Gastroesophageal sphincter (tissue), 4 donors: ENCODE measurements at regions not wholly inside any gene's neighbourhood (a gene's known extent, or its start where the extent isn't known, plus 50 kb on each side); places are given as distances from the start of the nearest gene placed in this dataset.
A peak's percentile ranks its signal among the peaks of the same experiment; 100 is the strongest.

Source experiments
- ATAC-seq: fragments of 150-250 bp; one replicate; pipeline ENCODE4 v1.9.1; 2016; ENCODE audit warnings: mild to moderate bottlenecking, moderate library complexity
- H3K27ac ChIP-seq, 4 donors: fragments of 200-600 bp; sonication (generic) in 3 of 4; 1 replicate in 3 of 4; 2 replicates in 1 of 4; pipeline ENCODE4 v1.5.1; 2016 to 2019
- H3K27me3 ChIP-seq: fragments of 200-600 bp; sonication (generic); one replicate; pipeline ENCODE4 v1.5.1; 2019
- H3K36me3 ChIP-seq, 2 donors: fragments of 200-600 bp; sonication (generic); one replicate each; pipeline ENCODE4 v1.5.1; 2019; ENCODE audit warnings: control low read depth in 1 of 2
- H3K4me1 ChIP-seq, 3 donors: fragments of 200-600 bp; sonication (generic); 1 replicate in 2 of 3; 2 replicates in 1 of 3; pipeline ENCODE4 v1.5.1; 2016 to 2019; ENCODE audit warnings: control low read depth in 2 of 3
- H3K4me3 ChIP-seq, 2 donors: fragments of 200-600 bp; sonication (generic); one replicate each; pipeline ENCODE4 v1.5.1; 2019; ENCODE audit warnings: mild to moderate bottlenecking in 1 of 2, moderate library complexity in 1 of 2
- H3K9me3 ChIP-seq, 3 donors: fragments of 200-600 bp; sonication (generic); one replicate each; pipeline ENCODE4 v1.5.1; 2017 to 2019; ENCODE audit warnings: control low read depth in 2 of 3
- EP300 ChIP-seq: sonication (generic); formaldehyde crosslinking; IDR thresholded peaks from one replicate; pipeline ENCODE4 v1.6.1; 2017; ENCODE audit warnings: antibody characterized with exemption, mild to moderate bottlenecking
- POLR2A ChIP-seq, 2 donors: fragments of 450-650 bp; IDR thresholded peaks; one replicate each; pipeline ENCODE4 v1.6.1; 2017; ENCODE audit warnings: antibody characterized with exemption in 2 of 2, mild to moderate bottlenecking in 2 of 2, moderate library complexity in 1 of 2
- POLR2AphosphoS5 ChIP-seq: sonication (generic); formaldehyde crosslinking; IDR thresholded peaks from one replicate; pipeline ENCODE4 v1.6.1; 2017; ENCODE audit warnings: antibody characterized with exemption
- WGBS, 2 donors: methylation state at CpG; one replicate each; pipeline ENCODE4 v1.1.5; 2018; ENCODE audit warnings: low coverage in 1 of 2; 5-methylcytosine and 5-hydroxymethylcytosine counted together
- TF ChIP-seq, protein P1 (sequence below), 4 experiments: fragments of 200-600 bp in 2 of 4; fragments of 450-650 bp in 2 of 4; sonication (generic) in 1 of 4; IDR thresholded peaks; one replicate each; pipeline ENCODE4 v1.5.1; 2017 to 2019; ENCODE audit warnings: antibody characterized with exemption in 4 of 4, mild to moderate bottlenecking in 2 of 4, moderate library complexity in 2 of 4

DNA sequence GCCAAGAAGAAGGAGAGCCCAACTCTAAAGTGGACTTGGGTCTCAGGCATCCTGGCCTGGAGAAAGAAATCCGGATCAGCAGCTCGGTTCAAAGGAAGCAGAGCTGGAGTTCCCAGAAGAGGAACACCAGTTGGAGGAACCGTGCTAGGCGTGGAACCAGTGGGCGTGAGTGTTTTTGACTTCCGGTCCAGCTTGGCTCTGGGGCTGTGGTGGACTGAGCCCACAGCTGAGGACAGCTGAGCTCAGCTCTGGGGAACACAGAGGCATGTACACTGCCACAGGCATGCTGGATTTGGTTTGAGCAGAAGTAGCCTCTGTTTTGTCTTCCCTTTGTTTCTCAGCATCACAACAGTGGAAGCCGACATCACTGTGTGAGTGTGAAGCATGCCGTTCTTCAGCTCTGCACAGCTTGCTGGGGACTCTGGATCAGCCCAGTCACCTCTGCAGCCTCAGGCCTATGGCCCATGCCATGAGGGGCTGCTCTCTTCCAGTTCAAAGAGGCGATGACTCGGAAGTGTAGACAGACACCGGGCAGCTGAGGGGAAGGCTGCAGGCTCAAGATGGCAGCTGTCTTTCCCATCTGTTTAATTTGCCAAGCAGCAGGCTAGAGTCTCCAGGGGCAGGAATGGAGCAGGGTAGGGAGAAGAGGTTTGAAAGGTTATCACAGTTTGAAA lies 185.8 kb upstream of the UBE3A start:
- WGBS, 2 donors, result 33 to 56% methylated on average over 4 of the region's 11 CpGs

DNA sequence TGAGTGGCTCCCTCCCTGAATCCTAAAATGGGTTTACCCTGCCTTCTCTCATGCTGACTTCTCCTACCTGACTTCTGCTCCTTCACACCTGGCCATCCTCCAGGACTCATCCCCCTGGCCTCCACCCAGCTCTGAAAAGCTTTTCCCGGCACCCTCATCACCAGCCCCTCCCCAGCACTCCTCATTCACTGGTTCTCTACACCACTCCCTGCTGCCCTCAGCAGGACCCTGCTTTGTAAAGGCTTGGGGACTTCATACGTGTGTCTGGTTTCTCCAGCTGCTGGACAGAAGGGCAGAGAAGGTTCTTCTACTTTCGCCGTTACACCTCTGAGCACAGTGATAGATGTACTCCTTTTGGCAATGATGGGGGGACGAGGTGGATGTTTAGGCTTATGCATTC lies 184.9 kb upstream of the UBE3A start:
- Histone ChIP-seq H3K27me3 (no peaks in the 10 kb centered on the region), H3K4me1 (no peaks in the 10 kb centered on the region), H3K4me3 (no peak overlapping the region), H3K36me3 (no peaks in the 10 kb centered on the region), H3K9me3 (no peaks in the 10 kb centered on the region), H3K27ac (no peak overlapping the region)
- 60% methylated on average over 5 of the region's 5 CpGs; no CpG with 5 or more reads in 1 of the 2 donors for WGBS, 2 donors
- TF ChIP-seq, protein P1, sequence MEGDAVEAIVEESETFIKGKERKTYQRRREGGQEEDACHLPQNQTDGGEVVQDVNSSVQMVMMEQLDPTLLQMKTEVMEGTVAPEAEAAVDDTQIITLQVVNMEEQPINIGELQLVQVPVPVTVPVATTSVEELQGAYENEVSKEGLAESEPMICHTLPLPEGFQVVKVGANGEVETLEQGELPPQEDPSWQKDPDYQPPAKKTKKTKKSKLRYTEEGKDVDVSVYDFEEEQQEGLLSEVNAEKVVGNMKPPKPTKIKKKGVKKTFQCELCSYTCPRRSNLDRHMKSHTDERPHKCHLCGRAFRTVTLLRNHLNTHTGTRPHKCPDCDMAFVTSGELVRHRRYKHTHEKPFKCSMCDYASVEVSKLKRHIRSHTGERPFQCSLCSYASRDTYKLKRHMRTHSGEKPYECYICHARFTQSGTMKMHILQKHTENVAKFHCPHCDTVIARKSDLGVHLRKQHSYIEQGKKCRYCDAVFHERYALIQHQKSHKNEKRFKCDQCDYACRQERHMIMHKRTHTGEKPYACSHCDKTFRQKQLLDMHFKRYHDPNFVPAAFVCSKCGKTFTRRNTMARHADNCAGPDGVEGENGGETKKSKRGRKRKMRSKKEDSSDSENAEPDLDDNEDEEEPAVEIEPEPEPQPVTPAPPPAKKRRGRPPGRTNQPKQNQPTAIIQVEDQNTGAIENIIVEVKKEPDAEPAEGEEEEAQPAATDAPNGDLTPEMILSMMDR (IDR thresholded peaks at IDR 0.05), result no peak
- no peak for TF ChIP-seq POLR2A (IDR thresholded peaks at IDR 0.05)
- no peak for TF ChIP-seq POLR2AphosphoS5
- TF ChIP-seq EP300, result no peak
- no peak for ATAC-seq

More for the DNA sequence above, 185.8 kb upstream of the UBE3A start:
- H3K27ac ChIP-seq, result no peak overlapping the region
- no peaks in the 10 kb centered on the region for H3K36me3 ChIP-seq
- no peaks in the 10 kb centered on the region for H3K27me3 ChIP-seq
- ATAC-seq, result peak; percentile 53
- H3K4me3 ChIP-seq, result no peak overlapping the region
- TF ChIP-seq POLR2AphosphoS5 (no peak), EP300 (no peak), POLR2A (IDR thresholded peaks at IDR 0.05) (no peak)
- TF ChIP-seq, protein P1 (IDR thresholded peaks at IDR 0.05), result no peak
- H3K9me3 ChIP-seq, result no peaks in the 10 kb centered on the region
- no peaks in the 10 kb centered on the region for H3K4me1 ChIP-seq

DNA sequence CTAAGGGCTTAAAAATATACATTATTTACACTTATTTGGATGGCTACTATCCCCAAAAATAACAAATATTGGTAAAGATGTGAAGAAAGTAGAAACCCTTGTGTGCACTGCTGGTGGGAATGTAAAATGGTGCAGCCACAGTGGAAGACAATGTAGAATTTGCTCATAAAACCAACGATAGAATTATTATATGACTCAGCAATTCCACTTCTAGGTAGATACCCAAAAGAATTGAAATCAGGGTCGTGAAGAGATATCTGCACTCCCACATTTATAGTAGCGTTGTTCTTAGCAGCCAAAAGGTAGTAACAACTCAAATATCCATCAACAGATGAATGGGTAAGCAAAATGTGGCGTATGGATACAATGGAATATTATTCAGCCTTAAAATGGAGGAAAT lies 181.6 kb upstream of the UBE3A start:
- H3K4me1 ChIP-seq, result no peaks in the 10 kb centered on the region
- no peaks in the 10 kb centered on the region for H3K36me3 ChIP-seq
- no peak overlapping the region for H3K27ac ChIP-seq
- H3K27me3 ChIP-seq, result no peaks in the 10 kb centered on the region
- TF ChIP-seq EP300 (no peak), POLR2A (IDR thresholded peaks at IDR 0.05) (no peak), POLR2AphosphoS5 (no peak)
- TF ChIP-seq, protein P1 (IDR thresholded peaks at IDR 0.05), result no peak
- no peaks in the 10 kb centered on the region for H3K9me3 ChIP-seq
- no peak overlapping the region for H3K4me3 ChIP-seq
- WGBS, 2 donors, result 73 to 94% methylated on average over 4 of the region's 4 CpGs
- no peak for ATAC-seq

DNA sequence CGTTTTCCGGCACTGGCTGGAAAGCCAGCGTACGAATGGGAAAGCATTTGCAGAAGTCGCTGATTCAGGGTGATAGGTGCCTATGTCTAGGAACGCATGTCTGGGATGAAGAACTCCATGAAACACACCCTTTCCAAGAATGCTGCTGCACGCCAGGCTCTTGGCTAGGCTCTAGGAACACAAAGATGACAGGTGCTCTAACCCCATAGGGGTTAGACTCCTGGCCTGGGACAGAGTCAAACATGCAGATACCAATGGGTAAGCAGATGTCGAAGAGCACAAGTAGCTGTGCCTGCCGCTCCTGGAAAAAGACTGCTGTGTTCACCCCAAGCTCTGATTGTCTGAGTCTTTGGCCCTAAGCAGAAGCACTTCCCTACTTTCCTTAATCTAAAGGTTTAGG lies 180.9 kb upstream of the UBE3A start:
- Histone ChIP-seq H3K4me1 (no peaks in the 10 kb centered on the region), H3K36me3 (no peaks in the 10 kb centered on the region), H3K4me3 (no peak overlapping the region), H3K27me3 (no peaks in the 10 kb centered on the region), H3K27ac (no peak overlapping the region), H3K9me3 (no peaks in the 10 kb centered on the region)
- no peak for ATAC-seq
- WGBS, 2 donors, result 77 to 90% methylated on average over 7 to 8 of the region's 9 CpGs
- TF ChIP-seq, protein P1 (IDR thresholded peaks at IDR 0.05), result no peak
- TF ChIP-seq EP300 (no peak), POLR2A (IDR thresholded peaks at IDR 0.05) (no peak), POLR2AphosphoS5 (no peak)

DNA sequence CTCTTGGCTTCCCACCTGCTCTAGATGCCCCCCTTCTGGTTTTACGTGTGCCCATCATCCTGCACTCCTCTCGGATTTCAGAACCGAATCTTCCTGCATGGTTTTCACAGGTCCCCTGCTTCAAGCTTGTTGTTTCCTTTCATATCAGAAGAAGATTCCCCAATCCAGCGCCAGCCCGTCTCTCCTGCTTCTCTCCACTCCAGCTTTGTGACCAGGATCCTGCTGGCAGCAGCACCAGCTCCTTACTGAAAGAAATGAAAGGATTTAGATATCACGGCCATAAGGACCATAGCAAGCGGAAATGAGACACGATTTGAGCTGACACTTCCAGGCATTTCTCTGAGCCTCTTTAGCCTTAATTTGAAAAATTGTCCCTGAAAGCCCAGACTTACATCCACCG lies 180.3 kb upstream of the UBE3A start:
- WGBS, 2 donors, result 76% methylated on average over 4 to 7 of the region's 9 CpGs
- no peak for ATAC-seq
- Histone ChIP-seq H3K4me1 (no peaks in the 10 kb centered on the region), H3K27me3 (no peaks in the 10 kb centered on the region), H3K4me3 (no peak overlapping the region), H3K36me3 (no peaks in the 10 kb centered on the region), H3K27ac (no peak overlapping the region), H3K9me3 (no peaks in the 10 kb centered on the region)
- no peak for TF ChIP-seq EP300
- no peak for TF ChIP-seq POLR2AphosphoS5
- TF ChIP-seq POLR2A (IDR thresholded peaks at IDR 0.05), result no peak
- TF ChIP-seq, protein P1 (IDR thresholded peaks at IDR 0.05), result no peak
